Nephron progenitor cell (in vitro differentiated cells): ENCODE measurements at regions not wholly inside any gene's neighbourhood (a gene's known extent, or its start where the extent isn't known, plus 50 kb on each side); places are given as distances from the start of the nearest gene placed in this dataset.

Experiments used
- DNase-seq: peaks from one replicate; pipeline ENCODE4 v3.0.0; 2021
- H3K27ac Mint-ChIP-seq: 2 replicates; pipeline ENCODE4 v1.8.0; 2021; ENCODE audit warnings: mild to moderate bottlenecking, moderate library complexity, mixed read lengths
- H3K27me3 Mint-ChIP-seq: 2 replicates; pipeline ENCODE4 v1.8.0; 2021; ENCODE audit warnings: mild to moderate bottlenecking, low read depth, mixed read lengths; ENCODE audit not compliant: poor library complexity
- H3K36me3 Mint-ChIP-seq: 2 replicates; pipeline ENCODE4 v1.8.0; 2021; ENCODE audit warnings: low read depth, mixed read lengths
- H3K4me1 Mint-ChIP-seq: 2 replicates; pipeline ENCODE4 v1.8.0; 2021; ENCODE audit warnings: mixed read lengths
- H3K4me3 Mint-ChIP-seq: 2 replicates; pipeline ENCODE4 v1.8.0; 2021; ENCODE audit warnings: mild to moderate bottlenecking, moderate library complexity, mixed read lengths
- H3K9me3 Mint-ChIP-seq: 2 replicates; pipeline ENCODE4 v1.8.0; 2021; ENCODE audit warnings: mild to moderate bottlenecking, moderate library complexity, mixed read lengths
- TF ChIP-seq, protein P1 (sequence below): fragments of 200-600 bp; sonication (generic); IDR thresholded peaks from 2 replicates; pipeline ENCODE4 v1.5.0; 2021; ENCODE audit warnings: antibody characterized with exemption

DNA sequence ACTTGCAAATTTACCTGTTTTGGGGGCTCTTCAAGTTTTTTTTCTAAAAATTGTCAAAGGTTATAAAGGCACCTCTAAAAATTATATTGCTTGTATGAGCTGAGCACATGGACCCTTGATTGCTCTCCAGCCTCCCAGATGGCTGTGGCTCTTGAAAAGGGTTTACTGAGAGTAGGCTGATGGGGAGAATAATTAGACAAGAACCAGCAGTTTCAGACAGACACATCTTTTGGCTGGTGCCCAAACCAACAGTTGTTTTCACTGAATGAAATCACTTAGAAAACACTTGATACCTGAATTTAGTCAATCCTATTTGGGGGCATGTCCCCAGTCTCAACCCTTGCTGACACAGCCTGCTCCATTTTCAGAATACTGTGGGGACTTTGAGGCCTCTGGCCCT, 217.6 kb downstream of the KBTBD8 start:
- Mint-ChIP-seq H3K27ac (no peak overlapping the region), H3K4me3 (no peak overlapping the region), H3K9me3 (no peaks in the 10 kb centered on the region), H3K27me3 (no peaks in the 10 kb centered on the region), H3K36me3 (no peaks in the 10 kb centered on the region), H3K4me1 (peaks cover 16% of the 10 kb centered on the region)
- DNase-seq, result no peak
- TF ChIP-seq, protein P1, sequence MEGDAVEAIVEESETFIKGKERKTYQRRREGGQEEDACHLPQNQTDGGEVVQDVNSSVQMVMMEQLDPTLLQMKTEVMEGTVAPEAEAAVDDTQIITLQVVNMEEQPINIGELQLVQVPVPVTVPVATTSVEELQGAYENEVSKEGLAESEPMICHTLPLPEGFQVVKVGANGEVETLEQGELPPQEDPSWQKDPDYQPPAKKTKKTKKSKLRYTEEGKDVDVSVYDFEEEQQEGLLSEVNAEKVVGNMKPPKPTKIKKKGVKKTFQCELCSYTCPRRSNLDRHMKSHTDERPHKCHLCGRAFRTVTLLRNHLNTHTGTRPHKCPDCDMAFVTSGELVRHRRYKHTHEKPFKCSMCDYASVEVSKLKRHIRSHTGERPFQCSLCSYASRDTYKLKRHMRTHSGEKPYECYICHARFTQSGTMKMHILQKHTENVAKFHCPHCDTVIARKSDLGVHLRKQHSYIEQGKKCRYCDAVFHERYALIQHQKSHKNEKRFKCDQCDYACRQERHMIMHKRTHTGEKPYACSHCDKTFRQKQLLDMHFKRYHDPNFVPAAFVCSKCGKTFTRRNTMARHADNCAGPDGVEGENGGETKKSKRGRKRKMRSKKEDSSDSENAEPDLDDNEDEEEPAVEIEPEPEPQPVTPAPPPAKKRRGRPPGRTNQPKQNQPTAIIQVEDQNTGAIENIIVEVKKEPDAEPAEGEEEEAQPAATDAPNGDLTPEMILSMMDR, result no peak

DNA sequence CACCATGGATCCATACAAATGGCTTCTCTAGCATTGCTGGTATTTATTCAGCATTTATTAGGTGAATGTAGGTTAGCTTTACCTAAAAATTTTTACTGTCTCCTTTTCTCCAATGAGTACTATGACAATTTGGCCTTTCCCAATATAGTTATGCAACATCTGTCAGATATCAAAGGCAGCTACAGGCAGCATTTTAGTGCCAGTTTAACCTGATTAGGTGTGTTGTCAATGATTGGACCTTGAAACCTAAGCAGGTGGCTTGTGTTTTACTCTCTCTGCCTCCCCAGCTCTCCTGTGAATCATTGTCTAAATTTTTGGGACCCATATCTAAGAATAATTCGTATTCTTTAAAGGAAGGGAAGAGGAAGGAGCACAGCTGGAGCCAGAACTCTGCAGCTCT, 228.9 kb downstream of the KBTBD8 start:
- Mint-ChIP-seq H3K4me1 (no peaks in the 10 kb centered on the region), H3K4me3 (no peak overlapping the region), H3K36me3 (no peaks in the 10 kb centered on the region), H3K27me3 (peaks cover 2% of the 10 kb centered on the region), H3K27ac (no peak overlapping the region), H3K9me3 (no peaks in the 10 kb centered on the region)
- no peak for DNase-seq
- TF ChIP-seq, protein P1, result no peak

DNA sequence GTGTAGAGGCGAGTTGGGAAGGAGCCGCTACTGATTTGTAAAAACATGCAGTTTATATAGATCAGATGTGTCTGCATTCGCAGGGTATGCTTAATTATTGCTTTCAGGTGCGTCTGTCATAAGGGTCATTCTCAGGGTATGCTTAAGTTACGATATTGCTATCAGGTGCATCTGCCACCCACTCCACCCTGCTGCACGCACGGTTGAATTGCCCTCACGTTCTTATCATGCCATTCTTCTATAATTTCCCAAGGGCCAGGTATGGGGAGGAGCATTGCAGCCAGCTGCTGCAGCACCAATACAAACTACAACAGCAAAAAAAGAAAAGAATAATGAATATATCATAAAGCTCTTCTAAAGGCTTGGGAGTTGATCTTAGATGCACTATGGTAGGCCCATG, 230.0 kb downstream of the KBTBD8 start:
- no peak for DNase-seq
- no peaks in the 10 kb centered on the region for H3K4me1 Mint-ChIP-seq
- H3K4me3 Mint-ChIP-seq, result no peak overlapping the region
- no peaks in the 10 kb centered on the region for H3K9me3 Mint-ChIP-seq
- H3K36me3 Mint-ChIP-seq, result no peaks in the 10 kb centered on the region
- peaks cover 2% of the 10 kb centered on the region for H3K27me3 Mint-ChIP-seq
- TF ChIP-seq, protein P1, result no peak
- no peak overlapping the region for H3K27ac Mint-ChIP-seq

DNA sequence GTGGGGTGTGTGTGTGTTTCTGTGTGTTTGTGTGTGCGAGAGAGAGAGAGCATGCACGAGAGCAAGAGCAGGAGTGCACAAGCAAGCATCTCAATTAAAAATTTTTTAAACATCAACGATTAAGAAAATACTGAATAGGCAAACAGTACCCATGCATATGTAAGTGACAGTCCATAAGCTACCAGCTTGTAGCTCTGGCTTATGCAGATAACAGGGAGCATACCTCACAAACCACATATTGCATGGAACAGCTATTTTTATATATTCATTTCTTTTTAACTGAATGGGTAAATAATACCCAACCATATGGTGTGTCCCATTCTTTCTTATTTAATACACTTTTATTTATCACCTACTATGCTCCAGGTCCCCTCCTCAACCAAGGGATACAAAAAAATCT, 234.5 kb downstream of the KBTBD8 start:
- Mint-ChIP-seq H3K4me1 (peaks cover 10% of the 10 kb centered on the region), H3K27me3 (peaks cover 7% of the 10 kb centered on the region), H3K27ac (no peak overlapping the region), H3K4me3 (no peak overlapping the region), H3K36me3 (no peaks in the 10 kb centered on the region), H3K9me3 (no peaks in the 10 kb centered on the region)
- TF ChIP-seq, protein P1, result no peak
- no peak for DNase-seq

DNA sequence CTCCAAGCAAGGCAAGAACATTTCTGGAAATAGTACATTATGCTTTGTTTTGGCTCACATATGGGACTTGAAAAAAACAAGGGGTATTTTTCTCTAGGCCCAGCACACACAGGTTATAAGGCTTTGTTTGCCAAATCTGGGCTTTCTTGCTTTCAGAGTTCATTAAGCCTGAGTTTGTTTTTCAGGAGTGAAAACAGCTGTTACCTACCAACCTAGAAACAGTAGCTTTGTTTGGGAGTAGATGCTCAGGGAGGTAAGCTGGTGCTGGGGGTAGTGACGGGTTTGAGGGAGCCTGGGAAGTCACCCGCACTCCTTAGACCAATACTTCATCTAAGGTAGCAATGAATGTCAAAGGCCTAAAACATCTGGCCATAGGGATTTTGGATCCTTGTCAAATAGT, 241.2 kb downstream of the KBTBD8 start:
- H3K27me3 Mint-ChIP-seq, result peaks cover 7% of the 10 kb centered on the region
- no peak for DNase-seq
- no peak overlapping the region for H3K27ac Mint-ChIP-seq
- H3K4me3 Mint-ChIP-seq, result no peak overlapping the region
- peaks cover 54% of the 10 kb centered on the region for H3K4me1 Mint-ChIP-seq
- H3K36me3 Mint-ChIP-seq, result no peaks in the 10 kb centered on the region
- no peaks in the 10 kb centered on the region for H3K9me3 Mint-ChIP-seq
- TF ChIP-seq, protein P1, result no peak

DNA sequence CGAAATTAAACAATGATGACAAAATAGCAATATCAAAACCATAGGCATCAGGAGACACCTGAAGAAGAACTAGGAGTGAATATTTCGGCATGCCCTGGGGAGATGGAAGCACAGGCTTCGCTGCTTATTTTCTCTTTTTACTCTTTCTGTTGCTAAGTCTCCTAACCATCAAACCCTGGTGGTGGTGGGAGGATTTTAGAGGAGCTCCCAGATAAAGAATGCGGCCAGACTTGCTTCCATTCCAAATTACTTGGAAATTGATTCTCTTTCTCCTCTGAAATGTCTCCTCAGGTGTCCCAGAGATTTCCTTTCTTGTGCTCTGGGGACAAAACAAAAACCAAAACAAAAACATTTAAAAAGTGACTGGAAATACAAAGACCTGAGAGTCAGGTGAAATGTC, 243.0 kb downstream of the KBTBD8 start:
- Mint-ChIP-seq H3K36me3 (no peaks in the 10 kb centered on the region), H3K27me3 (peaks cover 7% of the 10 kb centered on the region), H3K9me3 (no peaks in the 10 kb centered on the region), H3K4me1 (peaks cover 67% of the 10 kb centered on the region), H3K4me3 (no peak overlapping the region), H3K27ac (no peak overlapping the region)
- no peak for DNase-seq
- TF ChIP-seq, protein P1, result no peak
